ENCODE measurements at regions not wholly inside any gene's neighbourhood (a gene's known extent, or its start where the extent isn't known, plus 50 kb on each side); places are given as distances from the start of the nearest gene placed in this dataset.

GRCh38 chr20:20966171-20966570 is 140.0 kb downstream of the LINC00237 start:
- no peak for TF ChIP-seq CTCF (IDR thresholded peaks at IDR 0.05; ENCODE audit: insufficient read depth in 1 of 2, low read depth in 1 of 2, low read length in 1 of 2, severe bottlenecking in 1 of 2, unreplicated experiment in 1 of 2)
- Mint-ChIP-seq H3K4me1 (ENCODE audit: low read depth, unreplicated experiment) (no peaks in the 10 kb centered on the region), H3K27me3 (ENCODE audit: insufficient read depth, unreplicated experiment) (no peaks in the 10 kb centered on the region), H3K36me3 (ENCODE audit: insufficient read depth, unreplicated experiment) (no peaks in the 10 kb centered on the region), H3K9me3 (ENCODE audit: unreplicated experiment) (peaks cover 8% of the 10 kb centered on the region), H3K4me3 (ENCODE audit: unreplicated experiment) (no peak overlapping the region), H3K27ac (ENCODE audit: unreplicated experiment) (no peak overlapping the region)
- POLR2A ChIA-PET, result no interaction called here
- H3K4me1 ChIP-seq, result no peaks in the 10 kb centered on the region
- no peak overlapping the region for H3K4me3 ChIP-seq (ENCODE audit: low read depth, low read length)
- no peaks in the 10 kb centered on the region for H3K36me3 ChIP-seq (ENCODE audit: control insufficient read depth, insufficient read depth, low read length)
- H3K9me3 ChIP-seq, result no peaks in the 10 kb centered on the region
- BruUV-seq (replicated peaks), result no TSS peak
- intact Hi-C loops (cut with micrococcal nuclease; ENCODE audit: unreplicated experiment), result no loop called here
- no peak for DNase-seq
- CTCF ChIA-PET, result no interaction called here
- no peaks in the 10 kb centered on the region for H3K27me3 ChIP-seq (replicated peaks; ENCODE audit: control insufficient read depth, insufficient read depth, low read length)

GRCh38 chr20:20959031-20959755 is 147.0 kb downstream of the LINC00237 start:
- H3K36me3 Mint-ChIP-seq (ENCODE audit: insufficient read depth, unreplicated experiment), result no peaks in the 10 kb centered on the region
- ChIA-PET POLR2A (interaction anchor here (0.7 kb wide), 1 partner anchor 1826 kb away, joined by 9 read pairs; no protein-coding TSS in a partner anchor), CTCF (no interaction called here)
- Histone ChIP-seq H3K27me3 (replicated peaks; ENCODE audit: control insufficient read depth, insufficient read depth, low read length) (no peaks in the 10 kb centered on the region), H3K4me3 (ENCODE audit: low read depth, low read length) (no peak overlapping the region), H3K9me3 (no peaks in the 10 kb centered on the region), H3K36me3 (ENCODE audit: control insufficient read depth, insufficient read depth, low read length) (no peaks in the 10 kb centered on the region), H3K4me1 (no peaks in the 10 kb centered on the region)
- H3K27me3 Mint-ChIP-seq (ENCODE audit: insufficient read depth, unreplicated experiment), result peaks cover 3% of the 10 kb centered on the region
- intact Hi-C loops (cut with micrococcal nuclease; ENCODE audit: unreplicated experiment), result no loop called here
- no TSS peak for BruUV-seq (replicated peaks)
- TF ChIP-seq CTCF (IDR thresholded peaks at IDR 0.05; ENCODE audit: insufficient read depth in 1 of 2, low read depth in 1 of 2, low read length in 1 of 2, severe bottlenecking in 1 of 2, unreplicated experiment in 1 of 2), result no peak
- no peak overlapping the region for H3K4me3 Mint-ChIP-seq (ENCODE audit: unreplicated experiment)
- H3K27ac Mint-ChIP-seq (ENCODE audit: unreplicated experiment), result no peak overlapping the region
- peaks cover 11% of the 10 kb centered on the region for H3K9me3 Mint-ChIP-seq (ENCODE audit: unreplicated experiment)
- H3K4me1 Mint-ChIP-seq (ENCODE audit: low read depth, unreplicated experiment), result no peaks in the 10 kb centered on the region
- no peak for DNase-seq

- Mint-ChIP-seq H3K4me3 (ENCODE audit: unreplicated experiment) (no peak overlapping the region), H3K36me3 (ENCODE audit: insufficient read depth, unreplicated experiment) (no peaks in the 10 kb centered on the region), H3K9me3 (ENCODE audit: unreplicated experiment) (peaks cover 7% of the 10 kb centered on the region), H3K4me1 (ENCODE audit: low read depth, unreplicated experiment) (no peaks in the 10 kb centered on the region), H3K27ac (ENCODE audit: unreplicated experiment) (no peak overlapping the region), H3K27me3 (ENCODE audit: insufficient read depth, unreplicated experiment) (peaks cover 3% of the 10 kb centered on the region)
- BruUV-seq (replicated peaks), result no TSS peak
- POLR2A ChIA-PET, result no interaction called here
- no peaks in the 10 kb centered on the region for H3K36me3 ChIP-seq (ENCODE audit: control insufficient read depth, insufficient read depth, low read length)
- CTCF ChIA-PET, result no interaction called here
- intact Hi-C loops (cut with micrococcal nuclease; ENCODE audit: unreplicated experiment), result no loop called here
- H3K4me1 ChIP-seq, result no peaks in the 10 kb centered on the region
- TF ChIP-seq CTCF (IDR thresholded peaks at IDR 0.05; ENCODE audit: insufficient read depth in 1 of 2, low read depth in 1 of 2, low read length in 1 of 2, severe bottlenecking in 1 of 2, unreplicated experiment in 1 of 2), result no peak
- no peaks in the 10 kb centered on the region for H3K27me3 ChIP-seq (replicated peaks; ENCODE audit: control insufficient read depth, insufficient read depth, low read length)
- H3K4me3 ChIP-seq (ENCODE audit: low read depth, low read length), result no peak overlapping the region
- H3K9me3 ChIP-seq, result no peaks in the 10 kb centered on the region
- no peak for DNase-seq
These were observed 149.6 kb downstream of the LINC00237 start for GRCh38 chr20:20956513-20956931.
